Suppressor macrophage treated with lipopolysaccharide for 1 hour (primary cell): ENCODE measurements at regions not wholly inside any gene's neighbourhood (a gene's known extent, or its start where the extent isn't known, plus 50 kb on each side); places are given as distances from the start of the nearest gene placed in this dataset.

Experiments
- DNase-seq, 3 donors: peaks; one replicate each; pipeline ENCODE4 v3.0.0-alpha.2; 2020 to 2022

DNA sequence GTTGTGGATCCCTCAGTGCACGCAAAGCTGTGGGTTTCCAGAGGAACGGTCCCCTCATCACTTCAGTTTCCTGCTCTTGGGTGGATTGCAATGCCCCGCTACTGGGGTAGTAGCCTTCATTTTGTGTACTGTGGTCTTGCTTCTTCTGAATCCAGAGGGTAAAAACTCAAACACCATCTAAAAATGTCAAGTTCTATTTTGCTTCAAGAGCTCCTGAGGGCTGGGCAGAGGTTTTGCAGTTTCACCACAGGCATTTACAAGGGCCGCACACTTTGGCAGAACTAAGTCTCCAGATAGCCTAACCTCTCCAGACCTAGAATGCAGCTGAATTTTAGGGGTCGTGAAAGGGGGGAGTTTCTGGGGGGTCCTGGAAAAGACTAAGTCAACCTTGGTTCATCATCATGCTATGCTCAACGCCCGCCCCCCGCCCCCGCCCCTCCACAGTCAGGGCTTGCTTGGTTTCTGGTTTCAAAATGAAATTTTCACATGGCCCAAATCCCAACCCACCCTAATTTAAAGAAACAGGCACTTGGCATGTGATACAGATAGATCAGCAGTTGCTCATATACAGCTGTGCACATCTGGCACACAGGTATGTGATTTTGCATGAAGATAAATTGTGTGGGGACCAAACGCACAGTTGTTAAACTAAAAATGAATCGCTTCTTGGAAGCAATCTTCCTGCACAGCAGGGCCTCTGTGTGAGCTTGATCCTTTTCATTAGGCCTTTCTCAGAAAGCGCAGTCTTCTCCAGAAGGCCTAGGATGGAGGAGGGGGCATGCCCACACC lies 329.6 kb downstream of the OSR1 start:
- no peak for DNase-seq

DNA sequence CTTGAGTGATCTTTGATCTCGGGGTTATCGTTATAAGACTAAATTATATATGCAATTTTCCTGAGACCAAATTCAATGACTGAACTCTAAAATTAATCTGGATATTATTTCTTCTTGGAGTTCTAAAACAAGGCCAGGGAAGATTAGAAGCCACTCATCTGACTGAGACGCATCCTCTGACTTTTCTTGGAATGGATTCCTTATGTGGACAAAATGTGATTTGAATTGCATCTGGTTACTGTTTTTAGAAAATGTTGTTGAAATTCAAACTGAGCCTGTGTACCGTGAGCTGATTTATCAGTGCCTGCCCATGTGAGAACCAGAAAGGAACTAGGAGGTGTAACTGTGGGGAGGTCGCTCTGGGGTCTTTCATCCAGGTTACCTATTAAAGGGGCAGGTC lies 330.8 kb downstream of the OSR1 start:
- DNase-seq, result no peak

GRCh38 chr2:19026261-19026660 lies 332.2 kb downstream of the OSR1 start:
- DNase-seq, result no peak

- no peak for DNase-seq
These were observed 336.1 kb downstream of the OSR1 start for GRCh38 chr2:19022334-19022733.

DNA sequence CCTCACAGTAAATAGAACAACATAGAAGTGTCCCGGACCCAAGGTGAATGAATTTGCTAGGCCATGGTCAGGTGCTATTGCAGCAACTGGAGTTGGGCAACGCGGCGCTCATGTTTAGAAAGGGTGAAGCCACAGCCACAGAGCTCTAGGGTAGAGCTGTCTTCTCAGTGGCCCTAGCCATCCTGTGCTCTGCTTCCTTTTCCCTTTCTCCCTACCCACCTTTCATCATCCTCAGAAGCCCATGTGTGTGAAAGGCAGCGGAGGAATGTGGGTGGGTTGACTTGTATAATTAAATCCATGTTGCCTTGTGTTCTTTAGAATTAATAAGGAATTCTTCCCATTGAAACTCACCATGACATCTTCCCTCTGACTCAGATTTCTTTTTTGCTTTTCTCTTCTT lies 336.7 kb downstream of the OSR1 start:
- no peak for DNase-seq

GRCh38 chr2:19021100-19021476 lies 337.3 kb downstream of the OSR1 start:
- DNase-seq, result no peak

- DNase-seq, result no peak
These were observed 338.0 kb downstream of the OSR1 start for GRCh38 chr2:19020144-19021099.

- DNase-seq, result no peak
These were observed 348.9 kb downstream of the OSR1 start for GRCh38 chr2:19009510-19009909.

GRCh38 chr2:19003554-19003953 lies 354.9 kb downstream of the OSR1 start:
- DNase-seq, result no peak

GRCh38 chr2:19000776-19001175 lies 357.6 kb downstream of the OSR1 start:
- no peak for DNase-seq

GRCh38 chr2:18999198-18999597 lies 359.2 kb downstream of the OSR1 start:
- no peak for DNase-seq

- no peak for DNase-seq
These were observed 359.9 kb downstream of the OSR1 start for GRCh38 chr2:18998491-18998890.

DNA sequence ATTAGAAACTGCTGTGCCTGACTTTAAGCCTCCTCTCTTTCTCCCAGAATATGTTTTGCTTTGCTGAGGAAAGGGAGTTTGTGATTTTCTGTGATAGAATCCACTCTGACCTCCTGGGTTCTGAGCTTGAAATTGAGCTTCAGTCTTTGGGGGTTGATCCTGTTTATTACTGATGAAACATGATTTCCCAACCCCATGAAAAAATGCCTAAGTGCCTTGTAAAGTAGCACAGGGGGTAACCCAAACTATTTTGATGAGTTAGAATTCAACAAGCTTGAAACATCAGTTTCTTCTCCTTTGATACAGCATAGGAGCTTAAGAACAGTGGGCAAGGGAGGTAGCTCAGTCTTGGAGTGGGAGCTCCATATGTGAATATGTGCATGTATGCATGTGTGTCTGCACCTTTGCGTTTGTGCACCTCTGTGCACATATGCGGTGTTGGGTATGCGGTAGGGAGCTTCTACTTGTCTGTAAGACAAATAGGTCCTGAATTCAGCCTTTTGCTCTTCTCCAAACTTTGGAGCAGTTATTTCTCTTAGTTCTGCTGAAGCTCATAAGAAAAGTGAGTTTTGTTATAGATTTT lies 364.6 kb downstream of the OSR1 start:
- DNase-seq, result no peak

DNA sequence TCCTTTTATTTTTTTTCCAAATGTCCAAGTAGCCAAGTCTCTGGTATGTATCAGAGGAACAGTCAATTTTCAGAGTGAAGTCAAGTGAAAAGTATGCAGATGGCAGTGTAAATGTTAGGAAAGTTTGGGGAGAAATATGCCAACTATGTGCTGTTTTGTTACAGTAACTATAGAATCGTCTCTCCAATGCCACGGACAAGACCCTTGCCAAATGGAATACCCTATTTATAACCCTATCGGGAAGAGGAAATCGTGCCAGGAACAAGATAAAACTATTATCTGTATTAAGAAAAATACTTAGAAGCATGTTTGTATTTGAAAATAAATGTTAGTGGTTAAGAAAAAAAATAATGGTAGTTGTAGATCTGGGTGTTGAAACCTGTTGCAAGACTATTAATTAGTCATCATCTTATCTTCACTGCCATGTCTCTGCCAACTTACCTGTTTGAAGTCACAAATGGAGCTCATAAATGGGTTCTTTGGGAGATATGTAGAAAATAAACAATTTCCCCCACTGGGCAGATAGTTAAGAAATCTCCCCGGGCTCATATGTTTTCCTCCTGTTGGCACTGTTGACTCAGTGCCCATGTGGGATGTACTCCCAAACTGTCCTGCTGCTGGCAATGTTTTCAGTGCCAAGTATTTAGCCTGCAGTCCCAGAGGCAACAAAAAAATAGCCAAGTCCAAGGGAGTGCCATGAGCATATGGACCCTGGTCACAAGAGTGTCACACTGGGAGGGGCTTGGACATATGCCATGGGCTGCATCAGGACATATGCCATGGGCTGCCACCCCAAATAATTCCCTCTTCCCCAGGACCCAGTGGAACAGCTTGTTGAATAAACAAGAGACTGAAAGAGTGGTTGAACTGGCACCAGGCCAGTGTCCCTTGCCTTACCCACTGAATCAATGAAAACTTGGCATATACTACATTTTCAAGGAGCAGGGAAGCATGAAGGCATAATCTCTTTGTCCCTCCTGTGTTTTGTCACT lies 366.9 kb downstream of the OSR1 start:
- DNase-seq, result no peak

DNA sequence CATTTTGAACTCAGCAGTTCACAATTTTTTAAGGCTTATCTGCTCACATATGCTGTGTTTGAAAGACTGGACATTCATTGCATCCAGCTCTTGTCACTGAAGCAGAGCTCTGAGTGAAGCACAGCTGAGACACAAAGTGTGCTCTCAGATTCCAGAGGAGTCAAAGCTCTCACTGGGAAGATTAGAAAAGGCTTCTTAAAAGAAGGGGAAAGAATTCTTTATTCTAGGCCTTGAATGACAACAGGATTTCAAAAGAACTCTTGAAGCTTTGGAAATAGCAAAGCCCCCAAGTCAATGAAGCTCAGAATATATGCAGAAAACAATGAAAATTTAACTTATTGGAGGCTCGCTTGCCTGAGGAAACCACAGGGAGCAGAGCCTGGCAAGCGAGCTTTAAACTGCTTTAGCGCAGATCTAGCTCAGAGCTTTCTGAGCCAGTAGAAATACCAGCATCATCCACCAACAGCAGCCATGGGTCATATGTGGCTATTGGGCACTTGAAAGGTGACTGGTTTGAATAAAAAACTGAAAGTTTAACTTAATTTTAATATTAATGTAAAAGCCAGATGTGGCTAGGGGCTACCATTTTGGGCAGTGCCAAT lies 369.7 kb downstream of the OSR1 start:
- no peak for DNase-seq

DNA sequence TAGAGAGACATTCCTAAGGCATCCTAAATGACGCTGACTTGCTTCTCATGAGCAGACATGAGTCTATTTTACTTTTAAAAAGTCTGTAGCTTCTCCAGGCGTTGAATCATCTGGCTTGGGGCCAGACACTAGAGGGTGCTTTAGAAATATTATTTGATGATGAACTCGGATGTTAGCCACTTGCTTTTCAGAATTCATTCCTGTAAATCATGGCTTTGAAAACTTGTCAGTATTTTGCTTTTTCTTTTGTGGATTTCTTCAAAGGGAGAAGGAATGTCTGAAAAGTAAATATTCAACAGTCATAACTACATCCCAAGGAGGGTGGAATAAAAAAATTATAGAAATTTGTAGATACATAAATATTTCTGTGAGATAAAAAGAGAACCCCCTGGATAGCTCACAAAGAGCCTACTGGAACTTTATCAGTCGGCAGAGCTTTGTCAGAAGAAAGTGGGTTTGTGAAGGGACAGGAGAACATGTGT lies 370.8 kb downstream of the OSR1 start:
- no peak for DNase-seq

DNA sequence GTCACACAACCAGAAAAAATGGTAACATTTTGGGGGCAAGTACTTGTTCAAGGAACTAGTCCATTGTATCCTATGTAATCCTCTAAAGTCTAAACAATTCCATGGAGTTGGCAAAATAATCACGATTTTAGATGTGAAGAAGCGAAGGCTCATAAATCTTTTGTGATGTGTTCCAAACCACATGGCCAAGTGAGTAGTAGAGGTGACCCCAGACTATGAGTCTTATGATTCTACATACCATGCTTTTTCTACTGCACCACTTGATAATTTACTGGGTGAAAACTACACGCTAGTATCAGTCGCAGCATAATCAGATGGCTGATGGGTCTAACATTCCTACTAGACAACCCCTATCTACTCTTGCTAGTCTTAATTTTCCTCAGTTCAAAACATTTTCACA lies 371.4 kb downstream of the OSR1 start:
- no peak for DNase-seq

- DNase-seq, result no peak
These were observed 372.4 kb downstream of the OSR1 start for GRCh38 chr2:18986046-18986445.

GRCh38 chr2:18980786-18981430 lies 377.5 kb downstream of the OSR1 start:
- no peak for DNase-seq

DNA sequence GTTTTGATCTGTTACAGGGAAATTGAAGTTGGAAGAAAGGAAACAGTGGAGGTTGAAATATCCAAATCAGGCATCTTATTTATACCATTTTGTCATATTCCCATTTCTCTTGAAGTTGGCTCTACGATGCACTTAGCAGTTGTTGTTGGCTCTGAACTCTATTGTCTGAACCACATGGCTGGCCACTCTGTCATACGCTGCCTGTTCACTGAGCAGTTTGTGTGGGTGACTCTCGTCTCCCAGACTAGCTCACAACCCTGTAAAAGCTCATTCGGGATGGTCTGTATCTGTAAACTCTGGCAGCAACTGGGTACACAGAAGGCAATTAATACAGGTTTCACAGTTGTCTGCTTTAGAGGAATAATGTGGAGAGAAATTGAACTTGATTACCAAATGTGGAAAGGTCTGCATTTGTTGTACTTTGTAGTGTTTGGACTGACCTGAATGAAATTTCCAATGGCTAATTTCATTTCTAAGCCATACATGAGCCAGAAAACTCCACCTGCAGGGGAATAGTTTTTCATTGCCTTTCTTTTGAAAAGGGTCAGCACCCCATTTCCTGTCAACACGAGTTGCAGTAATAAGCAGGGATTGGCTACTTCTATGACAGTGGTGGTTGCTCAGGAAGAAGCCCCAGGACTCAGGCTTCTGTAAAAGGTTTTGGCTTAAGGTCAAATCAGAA lies 378.2 kb downstream of the OSR1 start:
- DNase-seq, result no peak

DNA sequence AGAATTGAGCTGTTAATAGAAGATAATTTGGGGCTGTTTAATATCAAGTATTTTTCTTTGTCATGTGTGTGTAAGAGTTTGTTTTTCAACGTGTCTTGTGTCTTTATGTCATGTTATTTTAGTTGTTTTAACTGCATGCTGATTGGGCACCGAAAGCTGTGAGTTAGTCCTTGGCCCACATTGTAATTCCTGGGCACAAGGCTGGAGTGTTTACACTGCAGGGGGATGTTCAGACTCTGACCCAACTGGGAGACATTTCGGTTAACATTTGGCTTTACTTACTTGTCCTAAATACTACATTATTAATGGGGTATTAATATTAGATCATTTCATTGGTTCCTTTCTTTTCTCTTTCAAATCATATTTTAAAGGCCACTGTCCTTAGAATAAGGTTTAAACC lies 381.0 kb downstream of the OSR1 start:
- DNase-seq, result no peak
